ENCODE measurements at regions not wholly inside any gene's neighbourhood (a gene's known extent, or its start where the extent isn't known, plus 50 kb on each side); places are given as distances from the start of the nearest gene placed in this dataset.
"Not testable (repeated sequence)": the region's sequence is repeated elsewhere in the genome, so short reads cannot be mapped to it uniquely, and the experiment has no call there.

DNA sequence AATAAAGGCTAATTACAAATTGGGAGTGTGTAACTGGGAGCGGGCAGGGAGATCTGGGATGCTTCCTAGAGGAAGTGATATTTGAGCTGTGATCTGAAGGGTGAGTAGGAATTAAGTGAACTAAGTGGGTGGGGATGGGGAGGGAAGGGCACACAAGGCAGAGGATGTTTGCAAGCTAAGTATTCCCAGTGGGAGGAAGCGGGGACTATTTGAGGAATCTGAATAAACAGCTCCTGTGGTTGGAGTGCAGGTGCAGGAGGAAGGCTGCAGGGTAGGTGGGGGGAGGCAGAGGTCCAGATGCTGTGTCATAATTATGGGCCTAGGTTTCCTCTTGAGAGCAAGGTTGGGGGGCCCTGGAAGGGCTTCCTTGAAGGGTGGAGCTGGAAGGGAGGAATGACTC is 102.1 kb upstream of the HS3ST2 start:
- no peak for DNase-seq
- Histone ChIP-seq H3K27ac (ENCODE audit: low read length) (no peak overlapping the region), H3K27me3 (ENCODE audit: control insufficient read depth, insufficient read depth, low read length) (no peaks in the 10 kb centered on the region), H3K4me3 (ENCODE audit: low read length) (no peak overlapping the region), H3K9me3 (replicated peaks; ENCODE audit: control insufficient read depth, low read depth, low read length) (peaks cover 7% of the 10 kb centered on the region), H3K36me3 (ENCODE audit: control insufficient read depth, insufficient read depth, low read length) (no peaks in the 10 kb centered on the region), H3K4me1 (ENCODE audit: control insufficient read depth, insufficient read depth, low read length) (no peaks in the 10 kb centered on the region)
- 87% methylated on average over 2 of the region's 2 CpGs for WGBS (ENCODE audit: insufficient coverage)

DNA sequence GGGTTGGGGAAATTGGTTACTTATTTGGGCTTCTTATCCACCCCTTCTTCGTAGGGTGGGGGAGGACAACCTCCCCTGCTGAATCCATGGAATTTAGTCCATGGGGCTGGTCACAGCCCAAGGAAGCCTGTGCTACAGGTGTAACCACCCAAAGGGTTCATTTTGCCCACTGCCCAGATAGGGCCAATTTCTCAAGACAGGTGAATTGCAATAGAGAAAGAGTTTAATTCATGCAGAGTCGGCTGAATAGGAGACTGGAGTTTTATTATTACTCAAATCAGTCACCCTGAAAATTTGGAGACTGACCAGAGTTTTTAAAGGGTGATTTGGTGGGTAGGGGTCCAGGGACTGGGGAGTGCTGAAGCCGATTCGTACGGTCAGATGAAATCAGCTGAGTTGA is 101.5 kb upstream of the HS3ST2 start:
- Histone ChIP-seq H3K27ac (ENCODE audit: low read length) (no peak overlapping the region), H3K4me1 (ENCODE audit: control insufficient read depth, insufficient read depth, low read length) (no peaks in the 10 kb centered on the region), H3K27me3 (ENCODE audit: control insufficient read depth, insufficient read depth, low read length) (no peaks in the 10 kb centered on the region), H3K9me3 (replicated peaks; ENCODE audit: control insufficient read depth, low read depth, low read length) (peaks cover 7% of the 10 kb centered on the region), H3K36me3 (ENCODE audit: control insufficient read depth, insufficient read depth, low read length) (no peaks in the 10 kb centered on the region), H3K4me3 (ENCODE audit: low read length) (no peak overlapping the region)
- 100% methylated on average over 3 of the region's 5 CpGs for WGBS (ENCODE audit: insufficient coverage)
- no peak for DNase-seq

DNA sequence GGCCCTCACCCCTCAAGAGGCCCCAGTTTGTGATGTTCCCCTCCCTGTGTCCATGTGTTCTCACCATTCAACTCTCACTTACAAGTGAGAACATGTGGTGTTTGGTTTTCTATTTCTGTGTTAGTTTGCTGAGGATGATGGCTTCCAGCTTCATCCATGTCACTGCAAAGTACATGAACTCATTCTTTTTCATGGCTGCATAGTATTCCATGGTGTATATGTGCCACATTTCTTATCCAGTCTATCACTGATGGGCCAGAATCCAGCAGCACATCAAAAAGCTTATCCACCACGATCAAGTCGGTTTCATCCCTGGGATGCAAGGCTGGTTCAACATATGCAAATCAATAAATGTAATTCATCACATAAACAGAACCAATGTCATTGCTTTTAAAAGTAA is 95.4 kb upstream of the HS3ST2 start:
- 100% methylated on average over 2 of the region's 2 CpGs for WGBS (ENCODE audit: insufficient coverage)
- H3K27me3 ChIP-seq (ENCODE audit: control insufficient read depth, insufficient read depth, low read length); H3K4me3 ChIP-seq (ENCODE audit: low read length); H3K9me3 ChIP-seq (replicated peaks; ENCODE audit: control insufficient read depth, low read depth, low read length); H3K27ac ChIP-seq (ENCODE audit: low read length); H3K36me3 ChIP-seq (ENCODE audit: control insufficient read depth, insufficient read depth, low read length); H3K4me1 ChIP-seq (ENCODE audit: control insufficient read depth, insufficient read depth, low read length); DNase-seq: not testable (repeated sequence)

DNA sequence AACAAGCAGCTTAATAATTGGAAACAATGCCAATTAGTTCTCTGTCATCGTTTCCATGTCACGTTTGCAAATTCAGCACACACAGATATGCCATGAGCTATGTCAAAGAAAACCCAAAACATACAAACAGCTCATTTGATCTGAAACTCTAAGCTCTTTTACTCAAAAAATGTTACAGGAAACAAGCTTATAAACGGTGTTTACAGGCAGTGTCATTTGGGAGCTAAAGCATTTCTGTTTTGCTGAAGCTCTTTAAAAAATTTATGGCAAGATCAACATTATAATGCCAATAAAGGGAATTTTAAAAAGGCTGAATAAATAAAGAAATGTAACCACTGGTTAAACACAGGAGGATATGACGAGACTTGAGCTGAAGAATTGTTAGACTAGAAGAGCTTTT is 94.0 kb upstream of the HS3ST2 start:
- Histone ChIP-seq H3K4me3 (ENCODE audit: low read length) (no peak overlapping the region), H3K27ac (ENCODE audit: low read length) (no peak overlapping the region), H3K4me1 (ENCODE audit: control insufficient read depth, insufficient read depth, low read length) (peaks cover 2% of the 10 kb centered on the region), H3K27me3 (ENCODE audit: control insufficient read depth, insufficient read depth, low read length) (peaks cover 2% of the 10 kb centered on the region), H3K36me3 (ENCODE audit: control insufficient read depth, insufficient read depth, low read length) (no peaks in the 10 kb centered on the region), H3K9me3 (replicated peaks; ENCODE audit: control insufficient read depth, low read depth, low read length) (no peaks in the 10 kb centered on the region)
- no CpG with 5 or more reads among the region's 4 CpGs for whole genome bisulfite sequencing (ENCODE audit: insufficient coverage)
- DNase-seq: no peak

GRCh38 chr16:22721511-22722100 is 92.4 kb upstream of the HS3ST2 start:
- 17% methylated on average over 5 of the region's 8 CpGs for WGBS (ENCODE audit: insufficient coverage)
- Histone ChIP-seq H3K9me3 (replicated peaks; ENCODE audit: control insufficient read depth, low read depth, low read length) (no peaks in the 10 kb centered on the region), H3K4me1 (ENCODE audit: control insufficient read depth, insufficient read depth, low read length) (peaks cover 2% of the 10 kb centered on the region), H3K27me3 (ENCODE audit: control insufficient read depth, insufficient read depth, low read length) (peaks cover 2% of the 10 kb centered on the region), H3K36me3 (ENCODE audit: control insufficient read depth, insufficient read depth, low read length) (no peaks in the 10 kb centered on the region), H3K4me3 (ENCODE audit: low read length) (no peak overlapping the region), H3K27ac (ENCODE audit: low read length) (no peak overlapping the region)
- DNase-seq: peak; percentile 43

DNA sequence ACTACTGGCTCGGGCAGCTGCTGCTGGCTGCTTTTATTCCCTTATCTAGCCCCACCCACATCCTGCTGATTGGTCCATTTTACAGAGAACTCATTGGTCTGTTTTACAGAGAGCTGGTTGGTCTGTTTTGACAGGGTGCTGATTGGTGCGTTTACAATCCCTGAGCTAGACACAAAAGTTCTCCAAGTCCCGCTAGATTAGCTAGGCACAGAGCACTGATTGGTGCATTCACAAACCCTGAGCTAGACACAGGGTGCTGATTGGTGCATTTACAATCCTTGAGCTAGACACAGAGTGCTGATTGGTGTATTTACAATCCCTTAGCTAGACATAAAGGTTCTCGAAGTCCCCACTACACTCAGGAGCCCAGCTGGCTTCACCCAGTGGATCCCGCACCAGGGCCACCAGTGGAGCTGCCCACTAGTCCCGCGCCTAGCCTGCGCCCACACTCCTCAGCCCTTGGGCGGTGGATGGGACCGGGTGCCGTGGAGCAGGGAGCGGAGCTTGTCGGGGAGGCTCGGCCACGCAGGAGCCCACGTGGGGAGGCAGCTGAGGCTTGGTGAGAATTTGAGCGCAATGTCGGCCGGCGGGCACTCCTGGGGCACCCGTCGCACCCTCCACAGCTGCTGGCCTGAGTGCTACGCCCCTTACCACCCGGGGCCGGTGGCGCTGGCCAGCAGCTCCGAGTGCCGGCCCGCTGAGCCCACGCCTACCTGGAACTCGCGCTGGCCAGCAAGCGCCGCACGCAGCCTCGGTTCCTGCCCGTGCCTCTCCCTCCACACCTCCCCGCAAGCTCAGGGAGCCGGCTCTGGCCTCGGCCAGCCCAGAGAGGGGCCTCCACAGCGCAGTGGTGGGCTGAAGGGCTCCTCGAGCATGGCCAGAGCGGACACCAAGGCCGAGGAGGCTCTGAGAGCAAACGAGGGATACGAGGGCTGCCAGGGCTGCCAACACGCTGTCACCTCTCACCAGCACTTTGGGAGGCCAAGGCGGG is 91.1 kb upstream of the HS3ST2 start:
- not testable (repeated sequence) for DNase-seq; H3K4me1 ChIP-seq (ENCODE audit: control insufficient read depth, insufficient read depth, low read length); H3K4me3 ChIP-seq (ENCODE audit: low read length); H3K9me3 ChIP-seq (replicated peaks; ENCODE audit: control insufficient read depth, low read depth, low read length); H3K36me3 ChIP-seq (ENCODE audit: control insufficient read depth, insufficient read depth, low read length); H3K27ac ChIP-seq (ENCODE audit: low read length); H3K27me3 ChIP-seq (ENCODE audit: control insufficient read depth, insufficient read depth, low read length)
- 93% methylated on average over 44 of the region's 48 CpGs for WGBS (ENCODE audit: insufficient coverage)

GRCh38 chr16:22726868-22727267 is 87.1 kb upstream of the HS3ST2 start:
- no peak overlapping the region for H3K27ac ChIP-seq (ENCODE audit: low read length)
- 50% methylated on average over 1 of the region's 1 CpG for WGBS (ENCODE audit: insufficient coverage)
- H3K27me3 ChIP-seq (ENCODE audit: control insufficient read depth, insufficient read depth, low read length): peaks cover 3% of the 10 kb centered on the region
- H3K9me3 ChIP-seq (replicated peaks; ENCODE audit: control insufficient read depth, low read depth, low read length): no peaks in the 10 kb centered on the region
- no peak for DNase-seq
- no peak overlapping the region for H3K4me3 ChIP-seq (ENCODE audit: low read length)
- H3K36me3 ChIP-seq (ENCODE audit: control insufficient read depth, insufficient read depth, low read length): no peaks in the 10 kb centered on the region
- no peaks in the 10 kb centered on the region for H3K4me1 ChIP-seq (ENCODE audit: control insufficient read depth, insufficient read depth, low read length)

- WGBS (ENCODE audit: insufficient coverage): 79% methylated on average over 4 of the region's 10 CpGs
- no peaks in the 10 kb centered on the region for H3K9me3 ChIP-seq (replicated peaks; ENCODE audit: control insufficient read depth, low read depth, low read length)
- H3K4me3 ChIP-seq (ENCODE audit: low read length): no peak overlapping the region
- peaks cover 2% of the 10 kb centered on the region for H3K27me3 ChIP-seq (ENCODE audit: control insufficient read depth, insufficient read depth, low read length)
- no peaks in the 10 kb centered on the region for H3K4me1 ChIP-seq (ENCODE audit: control insufficient read depth, insufficient read depth, low read length)
- DNase-seq: no peak
- H3K36me3 ChIP-seq (ENCODE audit: control insufficient read depth, insufficient read depth, low read length): no peaks in the 10 kb centered on the region
- no peak overlapping the region for H3K27ac ChIP-seq (ENCODE audit: low read length)
These were observed 86.4 kb upstream of the HS3ST2 start for GRCh38 chr16:22727285-22728166.

DNA sequence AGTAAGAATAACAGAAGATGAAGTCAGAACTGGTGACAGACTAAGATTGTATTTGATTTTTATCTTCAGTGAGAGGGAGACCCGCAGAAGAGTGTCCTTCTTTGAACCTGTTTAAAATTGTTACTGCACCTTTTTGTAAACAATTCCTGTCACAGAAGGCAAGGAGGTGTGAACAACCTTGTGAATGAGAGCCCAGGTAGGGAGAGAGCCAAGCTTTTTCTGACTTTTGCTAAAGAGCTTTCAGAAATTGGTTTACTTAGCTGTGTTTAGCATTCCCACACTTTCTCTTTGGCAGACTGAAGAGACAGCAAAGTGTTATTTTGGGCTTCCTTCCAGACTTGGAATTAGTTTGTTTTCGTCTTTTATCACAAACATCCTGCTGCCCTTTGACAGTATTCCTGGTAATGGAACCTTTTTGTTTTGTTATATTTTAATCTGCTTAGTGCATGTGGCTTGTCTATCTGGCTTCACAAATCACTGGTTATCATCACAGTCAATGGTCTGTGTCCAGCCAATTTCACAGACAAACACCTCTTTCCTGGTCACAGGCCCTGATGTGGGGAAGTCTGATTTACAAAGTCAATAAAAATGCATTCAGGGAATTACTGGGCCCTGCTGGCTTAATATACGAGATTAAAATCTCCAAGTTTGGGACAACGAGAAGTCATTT is 85.7 kb upstream of the HS3ST2 start:
- no peaks in the 10 kb centered on the region for H3K4me1 ChIP-seq (ENCODE audit: control insufficient read depth, insufficient read depth, low read length)
- H3K27me3 ChIP-seq (ENCODE audit: control insufficient read depth, insufficient read depth, low read length): peaks cover 2% of the 10 kb centered on the region
- WGBS (ENCODE audit: insufficient coverage): 24% methylated on average over 3 of the region's 4 CpGs
- no peaks in the 10 kb centered on the region for H3K36me3 ChIP-seq (ENCODE audit: control insufficient read depth, insufficient read depth, low read length)
- no peak overlapping the region for H3K4me3 ChIP-seq (ENCODE audit: low read length)
- no peak overlapping the region for H3K27ac ChIP-seq (ENCODE audit: low read length)
- peak; percentile 49 for DNase-seq
- H3K9me3 ChIP-seq (replicated peaks; ENCODE audit: control insufficient read depth, low read depth, low read length): no peaks in the 10 kb centered on the region
